GM12878 (cell line): ENCODE measurements at regions not wholly inside any gene's neighbourhood (a gene's known extent, or its start where the extent isn't known, plus 50 kb on each side); places are given as distances from the start of the nearest gene placed in this dataset.

Experiments
- ATAC-seq: fragments of 200-7000 bp; cut with Tn5 transposase; 3 replicates; pipeline ENCODE4 v1.9.1; 2020; ENCODE audit warnings: mild to moderate bottlenecking, moderate library complexity
- BruUV-seq: library from RNA; stranded (reverse); fragments of 400-500 nt; replicated peaks from 2 replicates; lab custom pipeline; 2021; lab: Mats Ljungman, UMichigan
- CTCF ChIA-PET: fragments of 300-600 bp; sonication (Branson Sonifier 250); formaldehyde crosslinking; extraction: SDS; loops from one replicate; lab custom pipeline; 2021; ENCODE audit warnings: inconsistent platforms; lab: Yijun Ruan, JAX
- POLR2A ChIA-PET: fragments of 350-600 bp; formaldehyde crosslinking; extraction: SDS; loops from one replicate; lab custom pipeline; 2021; ENCODE audit warnings: inconsistent platforms; lab: Charles Lee
- RAD21 ChIA-PET: fragments of 300-600 bp; sonication (Branson Sonifier 250); formaldehyde crosslinking; loops from one replicate; lab custom pipeline; 2023; ENCODE audit warnings: antibody characterized with exemption; ENCODE audit not compliant: unreplicated experiment; lab: Charles Lee
- SMC1A ChIA-PET: fragments of 300-600 bp; sonication (Branson Sonifier 250); formaldehyde crosslinking; loops from one replicate; lab custom pipeline; 2023; ENCODE audit not compliant: unreplicated experiment, uncharacterized antibody; lab: Charles Lee
- DNase-seq: peaks from one replicate; pipeline ENCODE4 v3.0.0-alpha.2; 2011; ENCODE audit warnings: low read depth, low spot score
- FAIRE-seq: peaks from 3 replicates; lab custom pipeline; 2011; peaks lifted over from hg19 to GRCh38; lab: Jason Lieb, UNC
- H2AFZ ChIP-seq: 2 replicates; pipeline ENCODE4 v1.6.0; 2011; ENCODE audit warnings: low read depth, low read length, control low read depth; ENCODE audit not compliant: control insufficient read depth
- H3K27ac ChIP-seq: 2 replicates; pipeline ENCODE4 v1.5.1; 2011; ENCODE audit warnings: control low read depth; ENCODE audit not compliant: control insufficient read depth, insufficient read depth
- H3K27me3 ChIP-seq, 2 experiments: replicated peaks in 1 of 2; 2 replicates each; pipeline versions ENCODE4 v1.6.0 to v1.6.1; 2011; ENCODE audit warnings: low read length in 1 of 2; ENCODE audit not compliant: control insufficient read depth in 2 of 2, insufficient read depth in 2 of 2
- H3K36me3 ChIP-seq, 2 experiments: 2 replicates each; pipeline ENCODE4 v1.5.1; 2011; ENCODE audit warnings: low read length in 1 of 2; ENCODE audit not compliant: control insufficient read depth in 2 of 2, insufficient read depth in 2 of 2
- H3K4me1 ChIP-seq: 2 replicates; pipeline ENCODE4 v1.6.1; 2011; ENCODE audit warnings: mild to moderate bottlenecking, low read length, moderate library complexity, mixed read lengths; ENCODE audit not compliant: control insufficient read depth, insufficient read depth
- H3K4me2 ChIP-seq: 2 replicates; pipeline ENCODE4 v1.6.0; 2011; ENCODE audit warnings: control low read depth; ENCODE audit not compliant: control insufficient read depth, insufficient read depth
- H3K4me3 ChIP-seq: fragments of 200-600 bp; sonication (generic); 2 replicates; pipeline ENCODE4 v1.5.1; 2016
- H3K79me2 ChIP-seq: 2 replicates; pipeline ENCODE4 v1.6.0; 2011; ENCODE audit warnings: low read length; ENCODE audit not compliant: control insufficient read depth, insufficient read depth
- H3K9ac ChIP-seq: 2 replicates; pipeline ENCODE4 v1.8.0; 2011; ENCODE audit warnings: low read length, control low read depth, mixed read lengths; ENCODE audit not compliant: control insufficient read depth, insufficient read depth
- H3K9me3 ChIP-seq: replicated peaks from 3 replicates; pipeline ENCODE4 v1.5.1; 2011; ENCODE audit warnings: mild to moderate bottlenecking, low read length; ENCODE audit not compliant: control insufficient read depth, insufficient read depth
- H4K20me1 ChIP-seq: 2 replicates; pipeline ENCODE4 v1.6.0; 2011; ENCODE audit not compliant: control insufficient read depth, insufficient read depth
- BHLHE40 ChIP-seq, 2 experiments: fragments of 450-650 bp in 1 of 2; IDR thresholded peaks; 2 replicates each; pipeline ENCODE4 v1.6.1; 2011 to 2017; ENCODE audit warnings: low read depth in 2 of 2, borderline replicate concordance in 1 of 2, improper control_type of control experiment in 1 of 2, low read length in 1 of 2, mild to moderate bottlenecking in 1 of 2
- CBFB ChIP-seq: IDR thresholded peaks from 2 replicates; pipeline ENCODE4 v1.6.1; 2016; ENCODE audit warnings: antibody characterized with exemption, low read depth
- DPF2 ChIP-seq: fragments of 450-650 bp; IDR thresholded peaks from 2 replicates; pipeline ENCODE4 v1.6.1; 2017; ENCODE audit warnings: mild to moderate bottlenecking
- ELK1 ChIP-seq: IDR thresholded peaks from 2 replicates; pipeline ENCODE4 v1.6.1; 2012; ENCODE audit warnings: low read depth, low read length, improper control_type of control experiment
- EZH2 ChIP-seq: IDR thresholded peaks from 2 replicates; pipeline ENCODE4 v1.6.1; 2012; ENCODE audit warnings: low read depth, mild to moderate bottlenecking, control low read depth, inconsistent platforms, low read length, borderline replicate concordance; ENCODE audit not compliant: control insufficient read depth
- FOXK2 ChIP-seq: fragments of 450-650 bp; IDR thresholded peaks from 2 replicates; pipeline ENCODE4 v1.6.1; 2017; ENCODE audit warnings: mild to moderate bottlenecking, moderate library complexity
- GATAD2B ChIP-seq: fragments of 450-650 bp; conservative IDR thresholded peaks from 2 replicates; pipeline ENCODE4 v1.6.1; 2017; ENCODE audit warnings: low read depth, mild to moderate bottlenecking, moderate library complexity
- POLR2A ChIP-seq: IDR thresholded peaks from 2 replicates; pipeline ENCODE4 v1.6.1; 2011; ENCODE audit warnings: low read depth, mild to moderate bottlenecking, low read length
- RB1 ChIP-seq: fragments of 450-650 bp; formaldehyde crosslinking; IDR thresholded peaks from 2 replicates; pipeline ENCODE4 v1.6.1; 2017; ENCODE audit warnings: mild to moderate bottlenecking, borderline replicate concordance
- RCOR1 ChIP-seq: conservative IDR thresholded peaks from 2 replicates; pipeline ENCODE4 v1.6.1; 2012; ENCODE audit warnings: low read depth, low read length, improper control_type of control experiment
- SP1 ChIP-seq: IDR thresholded peaks from one replicate; pipeline ENCODE4 v1.6.1; 2011; ENCODE audit warnings: low read depth, low read length
- SRF ChIP-seq, 2 experiments: IDR thresholded peaks; 2 replicates each; pipeline ENCODE4 v1.6.1; 2011; ENCODE audit warnings: low read depth in 2 of 2, low read length in 2 of 2, mild to moderate bottlenecking in 1 of 2, moderate library complexity in 1 of 2
- USF1 ChIP-seq: IDR thresholded peaks from 2 replicates; pipeline ENCODE4 v1.6.1; 2011; ENCODE audit warnings: borderline replicate concordance, low read depth, mild to moderate bottlenecking, moderate library complexity, mixed read lengths, low read length; ENCODE audit not compliant: insufficient read depth; ENCODE audit errors: extremely low read length
- YY1 ChIP-seq: IDR thresholded peaks from 2 replicates; pipeline ENCODE4 v1.6.1; 2011; ENCODE audit warnings: low read depth, mild to moderate bottlenecking, low read length
- ZBED1 ChIP-seq: IDR thresholded peaks from 2 replicates; pipeline ENCODE4 v1.6.1; 2016; ENCODE audit warnings: borderline replicate concordance
- WGBS: methylation state at CpG from one replicate; pipeline ENCODE4 v1.1.6; 2016; ENCODE audit warnings: low lambda C conversion rate; ENCODE audit not compliant: insufficient replicate concordance, insufficient coverage; ENCODE audit errors: missing lambda C conversion rate; 5-methylcytosine and 5-hydroxymethylcytosine counted together
- in situ Hi-C: fragments of 300-500 bp; cut with MboI; formaldehyde crosslinking; loops from 9 replicates; pipeline ENCODE4 v1.14.3; 2018; ENCODE audit warnings: mixed read lengths
- intact Hi-C: fragments of 100-400 bp; cut with micrococcal nuclease; formaldehyde crosslinking; loops from one replicate; pipeline ENCODE4 v1.14.2; 2022; ENCODE audit not compliant: unreplicated experiment

GRCh38 chr13:77449265-77449664, 86.2 kb upstream of the SCEL start:
- H3K36me3 ChIP-seq = no peaks in the 10 kb centered on the region
- intact Hi-C loops = no loop called here
- no peak overlapping the region for H2AFZ ChIP-seq
- POLR2A ChIA-PET = interaction anchor here (1.4 to 1.9 kb wide), 2 partner anchors 10 to 17 kb away, joined by 4 to 5 read pairs; no protein-coding TSS in a partner anchor
- in situ Hi-C loops = no loop called here
- FAIRE-seq = no peak
- no peaks in the 10 kb centered on the region for H3K79me2 ChIP-seq
- no peak overlapping the region for H3K4me3 ChIP-seq
- SMC1A ChIA-PET = interaction anchor here (1.1 to 1.4 kb wide), 2 partner anchors 15 to 29 kb away, joined by 6 to 7 read pairs; no protein-coding TSS in a partner anchor
- no peak for DNase-seq
- no peaks in the 10 kb centered on the region; the same call in 2 of the 3 replicates for H3K9me3 ChIP-seq
- peak; percentile 14; the same call in 1 of the 3 replicates for ATAC-seq
- no peaks in the 10 kb centered on the region for H4K20me1 ChIP-seq
- no TSS peak for BruUV-seq
- H3K27ac ChIP-seq = no peak overlapping the region
- no peaks in the 10 kb centered on the region; the same call in 1 of the 2 replicates for H3K4me1 ChIP-seq
- 94% methylated on average over 2 of the region's 2 CpGs for WGBS
- TF ChIP-seq EZH2 = no peak
- CTCF ChIA-PET = interaction anchor here (1.5 kb wide), 1 partner anchor 19 kb away, joined by 4 read pairs; no protein-coding TSS in a partner anchor
- no peak overlapping the region for H3K9ac ChIP-seq
- RAD21 ChIA-PET = interaction anchor here (1.5 kb wide), 2 partner anchors 13 to 26 kb away, joined by 3 read pairs; no protein-coding TSS in a partner anchor
- no peaks in the 10 kb centered on the region for H3K27me3 ChIP-seq
- H3K4me2 ChIP-seq = no peak overlapping the region

GRCh38 chr13:77448689-77449088, 86.8 kb upstream of the SCEL start:
- Histone ChIP-seq H3K79me2 (no peaks in the 10 kb centered on the region), H3K27ac (no peak overlapping the region), H3K36me3 (no peaks in the 10 kb centered on the region), H3K4me3 (no peak overlapping the region), H3K27me3 (no peaks in the 10 kb centered on the region), H4K20me1 (no peaks in the 10 kb centered on the region), H2AFZ (peak overlapping the region; percentile 25), H3K4me2 (no peak overlapping the region), H3K4me1 (no peaks in the 10 kb centered on the region; the same call in 1 of the 2 replicates), H3K9me3 (no peaks in the 10 kb centered on the region; the same call in 2 of the 3 replicates)
- 28% methylated on average over 4 of the region's 4 CpGs for WGBS
- CTCF ChIA-PET = interaction anchor here (0.7 to 1.6 kb wide), 5 partner anchors 10 to 66 kb away, joined by 3 to 10 read pairs (median 4); no protein-coding TSS in a partner anchor
- no peak for DNase-seq
- RAD21 ChIA-PET = interaction anchor here (0.6 to 1.5 kb wide), 6 partner anchors 12 to 109 kb away, joined by 3 to 6 read pairs (median 3); no protein-coding TSS in a partner anchor
- ATAC-seq = peak; percentile 74
- intact Hi-C loops = no loop called here
- in situ Hi-C loops = no loop called here
- POLR2A ChIA-PET = interaction anchor here (1.4 to 1.9 kb wide), 2 partner anchors 11 to 16 kb away, joined by 4 to 5 read pairs; no protein-coding TSS in a partner anchor
- no peak for FAIRE-seq
- SMC1A ChIA-PET = interaction anchor here (0.6 to 1.4 kb wide), 9 partner anchors 12 to 110 kb away, joined by 3 to 7 read pairs (median 3); no protein-coding TSS in a partner anchor
- TF ChIP-seq FOXK2 (no peak), SRF (IDR thresholded peaks at IDR 0.05; ENCODE audit: low read depth in 2 of 2, low read length in 2 of 2) (no peak), RB1 (no peak), ZBED1 (no peak), BHLHE40 (IDR thresholded peaks at IDR 0.05; ENCODE audit: borderline replicate concordance in 1 of 2, low read depth in 2 of 2, low read length in 1 of 2) (no peak), GATAD2B (no peak), RCOR1 (no peak), USF1 (no peak), SP1 (no peak), DPF2 (no peak), POLR2A (no peak), CBFB (no peak), YY1 (no peak), ELK1 (no peak)
- TF ChIP-seq, all 136 proteins: peak for 0
- H3K9ac ChIP-seq = no peak overlapping the region
- BruUV-seq = no TSS peak
